ENCODE measurements at regions not wholly inside any gene's neighbourhood (a gene's known extent, or its start where the extent isn't known, plus 50 kb on each side); places are given as distances from the start of the nearest gene placed in this dataset.

GRCh38 chr21:31396399-31396798, 52.3 kb upstream of the TIAM1 start:
- Mint-ChIP-seq H3K27me3 (no peaks in the 10 kb centered on the region), H3K4me1 (peaks cover 20 to 73% (median 54%) of the 10 kb centered on the region in 7 donors), H3K9me3 (no peaks in the 10 kb centered on the region), H3K4me3 (peak overlapping the region in 1 of 10 donors; percentile 23), H3K36me3 (no peaks in the 10 kb centered on the region), H3K27ac (peak overlapping the region in 1 of 9 donors; percentile 13)
- Histone ChIP-seq H3K4me1 (ENCODE audit: control insufficient read depth in 2 of 2, insufficient read depth in 2 of 2, low read length in 2 of 2) (peaks cover 12 to 41% of the 10 kb centered on the region in 2 donors), H3K9me3 (ENCODE audit: control insufficient read depth in 2 of 3, low read length in 3 of 3) (no peaks in the 10 kb centered on the region), H3K27me3 (ENCODE audit: control insufficient read depth in 2 of 2, insufficient read depth in 2 of 2, low read length in 2 of 2) (no peaks in the 10 kb centered on the region), H3K27ac (ENCODE audit: low read depth, low read length) (no peak overlapping the region), H3K4me3 (ENCODE audit: low read length) (no peak overlapping the region), H3K36me3 (ENCODE audit: control insufficient read depth in 2 of 3, insufficient read depth in 3 of 3, low read length in 3 of 3) (no peaks in the 10 kb centered on the region)
- ATAC-seq (no peak), DNase-seq (no peak)
- ChIA-PET POLR2A (no interaction called here), CTCF (no interaction called here)
- intact Hi-C loops (cut with micrococcal nuclease) = loop anchor here (5.0 kb wide), 3 partner anchors 44 to 111 kb away; no protein-coding TSS in a partner anchor

GRCh38 chr21:31395791-31396190, 51.7 kb upstream of the TIAM1 start:
- Histone ChIP-seq H3K36me3 (ENCODE audit: control insufficient read depth in 2 of 3, insufficient read depth in 3 of 3, low read length in 3 of 3) (no peaks in the 10 kb centered on the region), H3K4me1 (ENCODE audit: control insufficient read depth in 2 of 2, insufficient read depth in 2 of 2, low read length in 2 of 2) (peaks cover 12 to 38% of the 10 kb centered on the region in 2 donors), H3K4me3 (ENCODE audit: low read length) (no peak overlapping the region), H3K27ac (ENCODE audit: low read depth, low read length) (no peak overlapping the region), H3K9me3 (ENCODE audit: control insufficient read depth in 2 of 3, low read length in 3 of 3) (no peaks in the 10 kb centered on the region), H3K27me3 (ENCODE audit: control insufficient read depth in 2 of 2, insufficient read depth in 2 of 2, low read length in 2 of 2) (no peaks in the 10 kb centered on the region)
- H3K36me3 Mint-ChIP-seq = no peaks in the 10 kb centered on the region
- POLR2A ChIA-PET = no interaction called here
- CTCF ChIA-PET = no interaction called here
- no peak for ATAC-seq
- DNase-seq = no peak
- peaks cover 20 to 70% (median 50%) of the 10 kb centered on the region in 7 donors for H3K4me1 Mint-ChIP-seq
- intact Hi-C loops (cut with micrococcal nuclease) = loop anchor here (5.0 kb wide), 3 partner anchors 43 to 112 kb away; no protein-coding TSS in a partner anchor
- no peaks in the 10 kb centered on the region for H3K27me3 Mint-ChIP-seq
- no peaks in the 10 kb centered on the region for H3K9me3 Mint-ChIP-seq
- H3K27ac Mint-ChIP-seq = peak overlapping the region in 2 of 9 donors; percentile 13 to 55
- H3K4me3 Mint-ChIP-seq = no peak overlapping the region

GRCh38 chr21:31395268-31395667, 51.2 kb upstream of the TIAM1 start:
- H3K4me1 ChIP-seq (ENCODE audit: control insufficient read depth in 2 of 2, insufficient read depth in 2 of 2, low read length in 2 of 2) = peaks cover 12 to 34% of the 10 kb centered on the region in 2 donors
- POLR2A ChIA-PET = interaction anchor here (0.7 kb wide), 1 partner anchor 36 kb away, joined by 3 read pairs; no protein-coding TSS in a partner anchor
- intact Hi-C loops (cut with micrococcal nuclease) = loop anchor here (5.0 kb wide), 3 partner anchors 43 to 112 kb away; no protein-coding TSS in a partner anchor
- H3K27ac Mint-ChIP-seq = peak overlapping the region in 2 of 9 donors; percentile 56 to 72
- no peak overlapping the region for H3K27ac ChIP-seq (ENCODE audit: low read depth, low read length)
- H3K9me3 ChIP-seq (ENCODE audit: control insufficient read depth in 2 of 3, low read length in 3 of 3) = no peaks in the 10 kb centered on the region
- H3K9me3 Mint-ChIP-seq = no peaks in the 10 kb centered on the region
- H3K4me1 Mint-ChIP-seq = peaks cover 20 to 69% (median 50%) of the 10 kb centered on the region in 7 donors
- CTCF ChIA-PET = interaction anchor here (0.7 kb wide), 1 partner anchor 134 kb away, joined by 3 read pairs; no protein-coding TSS in a partner anchor
- no peak overlapping the region for H3K4me3 Mint-ChIP-seq
- no peak overlapping the region for H3K4me3 ChIP-seq (ENCODE audit: low read length)
- H3K27me3 ChIP-seq (ENCODE audit: control insufficient read depth in 2 of 2, insufficient read depth in 2 of 2, low read length in 2 of 2) = no peaks in the 10 kb centered on the region
- no peaks in the 10 kb centered on the region for H3K36me3 ChIP-seq (ENCODE audit: control insufficient read depth in 2 of 3, insufficient read depth in 3 of 3, low read length in 3 of 3)
- no peaks in the 10 kb centered on the region for H3K36me3 Mint-ChIP-seq
- ATAC-seq = no peak
- H3K27me3 Mint-ChIP-seq = peaks cover 0 to 2% (median 0%) of the 10 kb centered on the region in 5 donors
- DNase-seq = no peak

GRCh38 chr21:31394309-31394708, 50.2 kb upstream of the TIAM1 start:
- ATAC-seq (no peak), DNase-seq (peak in 3 of 9 donors; percentile 18 to 33 (median 20))
- Histone ChIP-seq H3K9me3 (ENCODE audit: control insufficient read depth in 2 of 3, low read length in 3 of 3) (no peaks in the 10 kb centered on the region), H3K27ac (ENCODE audit: low read depth, low read length) (no peak overlapping the region), H3K27me3 (ENCODE audit: control insufficient read depth in 2 of 2, insufficient read depth in 2 of 2, low read length in 2 of 2) (no peaks in the 10 kb centered on the region), H3K4me1 (ENCODE audit: control insufficient read depth in 2 of 2, insufficient read depth in 2 of 2, low read length in 2 of 2) (peaks cover 12 to 24% of the 10 kb centered on the region in 2 donors), H3K36me3 (ENCODE audit: control insufficient read depth in 2 of 3, insufficient read depth in 3 of 3, low read length in 3 of 3) (no peaks in the 10 kb centered on the region), H3K4me3 (ENCODE audit: low read length) (no peak overlapping the region)
- Mint-ChIP-seq H3K4me1 (peaks cover 20 to 61% (median 42%) of the 10 kb centered on the region in 7 donors), H3K27ac (peak overlapping the region; percentile 38 to 83 (median 65)), H3K27me3 (peaks cover 0 to 3% (median 0%) of the 10 kb centered on the region in 5 donors), H3K4me3 (peak overlapping the region in 9 of 10 donors; percentile 10 to 71 (median 41)), H3K9me3 (no peaks in the 10 kb centered on the region), H3K36me3 (no peaks in the 10 kb centered on the region)
- ChIA-PET CTCF (no interaction called here), POLR2A (interaction anchor here (0.7 kb wide), 1 partner anchor 35 kb away, joined by 3 read pairs; no protein-coding TSS in a partner anchor)
- intact Hi-C loops (cut with micrococcal nuclease) = no loop called here
